ENCODE measurements at regions not wholly inside any gene's neighbourhood (a gene's known extent, or its start where the extent isn't known, plus 50 kb on each side); places are given as distances from the start of the nearest gene placed in this dataset.

DNA sequence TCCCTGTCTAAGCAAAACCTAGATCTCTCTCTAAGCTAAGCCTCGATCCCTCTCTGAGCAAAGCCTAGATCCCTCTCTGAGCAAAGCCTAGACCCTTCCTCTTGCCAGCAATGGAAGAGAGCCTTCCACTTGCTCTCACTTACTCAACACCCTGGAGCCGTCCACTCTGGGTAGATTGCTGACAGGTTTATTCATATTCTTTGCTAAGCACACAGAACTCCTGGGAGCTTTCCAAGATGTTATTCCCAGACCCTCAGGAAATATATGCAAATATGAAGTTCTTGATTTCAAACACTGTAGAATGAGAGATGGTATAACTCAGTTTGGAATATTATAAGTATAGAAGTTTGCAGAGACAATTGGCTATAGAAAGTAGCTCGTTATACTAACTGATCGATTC lies 503.8 kb upstream of the CELF2 start:
- TF ChIP-seq POLR2A (IDR thresholded peaks at IDR 0.05; ENCODE audit: low read depth, low read length) (no peak), RFX5 (IDR thresholded peaks at IDR 0.05; ENCODE audit: low read depth, low read length) (no peak), MAFK (IDR thresholded peaks at IDR 0.05; ENCODE audit: low read depth, low read length) (no peak)
- TF ChIP-seq, protein P1, sequence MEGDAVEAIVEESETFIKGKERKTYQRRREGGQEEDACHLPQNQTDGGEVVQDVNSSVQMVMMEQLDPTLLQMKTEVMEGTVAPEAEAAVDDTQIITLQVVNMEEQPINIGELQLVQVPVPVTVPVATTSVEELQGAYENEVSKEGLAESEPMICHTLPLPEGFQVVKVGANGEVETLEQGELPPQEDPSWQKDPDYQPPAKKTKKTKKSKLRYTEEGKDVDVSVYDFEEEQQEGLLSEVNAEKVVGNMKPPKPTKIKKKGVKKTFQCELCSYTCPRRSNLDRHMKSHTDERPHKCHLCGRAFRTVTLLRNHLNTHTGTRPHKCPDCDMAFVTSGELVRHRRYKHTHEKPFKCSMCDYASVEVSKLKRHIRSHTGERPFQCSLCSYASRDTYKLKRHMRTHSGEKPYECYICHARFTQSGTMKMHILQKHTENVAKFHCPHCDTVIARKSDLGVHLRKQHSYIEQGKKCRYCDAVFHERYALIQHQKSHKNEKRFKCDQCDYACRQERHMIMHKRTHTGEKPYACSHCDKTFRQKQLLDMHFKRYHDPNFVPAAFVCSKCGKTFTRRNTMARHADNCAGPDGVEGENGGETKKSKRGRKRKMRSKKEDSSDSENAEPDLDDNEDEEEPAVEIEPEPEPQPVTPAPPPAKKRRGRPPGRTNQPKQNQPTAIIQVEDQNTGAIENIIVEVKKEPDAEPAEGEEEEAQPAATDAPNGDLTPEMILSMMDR (conservative IDR thresholded peaks at IDR 0.05; ENCODE audit: low read depth, low read length): no peak
- TF ChIP-seq, protein P2, sequence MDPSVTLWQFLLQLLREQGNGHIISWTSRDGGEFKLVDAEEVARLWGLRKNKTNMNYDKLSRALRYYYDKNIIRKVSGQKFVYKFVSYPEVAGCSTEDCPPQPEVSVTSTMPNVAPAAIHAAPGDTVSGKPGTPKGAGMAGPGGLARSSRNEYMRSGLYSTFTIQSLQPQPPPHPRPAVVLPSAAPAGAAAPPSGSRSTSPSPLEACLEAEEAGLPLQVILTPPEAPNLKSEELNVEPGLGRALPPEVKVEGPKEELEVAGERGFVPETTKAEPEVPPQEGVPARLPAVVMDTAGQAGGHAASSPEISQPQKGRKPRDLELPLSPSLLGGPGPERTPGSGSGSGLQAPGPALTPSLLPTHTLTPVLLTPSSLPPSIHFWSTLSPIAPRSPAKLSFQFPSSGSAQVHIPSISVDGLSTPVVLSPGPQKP (IDR thresholded peaks at IDR 0.05; ENCODE audit: borderline replicate concordance, low read depth, low read length): no peak

All from IMR-90 (cell line).